GM13976 (cell line): ENCODE measurements at regions not wholly inside any gene's neighbourhood (a gene's known extent, or its start where the extent isn't known, plus 50 kb on each side); places are given as distances from the start of the nearest gene placed in this dataset.

Experiments
- DNase-seq: peaks from one replicate; pipeline ENCODE4 v3.0.0; 2012; ENCODE audit warnings: low spot score
- in situ Hi-C: fragments of 300-500 bp; cut with MboI; formaldehyde crosslinking; loops from one replicate; pipeline ENCODE4 v1.12.0; 2022; ENCODE audit warnings: low sequenced_read_pairs, mixed read lengths, inconsistent platforms; ENCODE audit not compliant: unreplicated experiment
- TF ChIP-seq, protein P1 (sequence below): IDR thresholded peaks from 2 replicates; pipeline ENCODE4 v1.5.1; 2012; ENCODE audit warnings: borderline replicate concordance, mild to moderate bottlenecking; ENCODE audit not compliant: insufficient read depth; ENCODE audit errors: extremely low read depth, missing control alignments, control extremely low read depth

- in situ Hi-C loops, result no loop called here
- no peak for DNase-seq
- TF ChIP-seq, protein P1, sequence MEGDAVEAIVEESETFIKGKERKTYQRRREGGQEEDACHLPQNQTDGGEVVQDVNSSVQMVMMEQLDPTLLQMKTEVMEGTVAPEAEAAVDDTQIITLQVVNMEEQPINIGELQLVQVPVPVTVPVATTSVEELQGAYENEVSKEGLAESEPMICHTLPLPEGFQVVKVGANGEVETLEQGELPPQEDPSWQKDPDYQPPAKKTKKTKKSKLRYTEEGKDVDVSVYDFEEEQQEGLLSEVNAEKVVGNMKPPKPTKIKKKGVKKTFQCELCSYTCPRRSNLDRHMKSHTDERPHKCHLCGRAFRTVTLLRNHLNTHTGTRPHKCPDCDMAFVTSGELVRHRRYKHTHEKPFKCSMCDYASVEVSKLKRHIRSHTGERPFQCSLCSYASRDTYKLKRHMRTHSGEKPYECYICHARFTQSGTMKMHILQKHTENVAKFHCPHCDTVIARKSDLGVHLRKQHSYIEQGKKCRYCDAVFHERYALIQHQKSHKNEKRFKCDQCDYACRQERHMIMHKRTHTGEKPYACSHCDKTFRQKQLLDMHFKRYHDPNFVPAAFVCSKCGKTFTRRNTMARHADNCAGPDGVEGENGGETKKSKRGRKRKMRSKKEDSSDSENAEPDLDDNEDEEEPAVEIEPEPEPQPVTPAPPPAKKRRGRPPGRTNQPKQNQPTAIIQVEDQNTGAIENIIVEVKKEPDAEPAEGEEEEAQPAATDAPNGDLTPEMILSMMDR, result no peak
These were observed 368.4 kb downstream of the IRX2 start for GRCh38 chr5:2382776-2383697.

DNA sequence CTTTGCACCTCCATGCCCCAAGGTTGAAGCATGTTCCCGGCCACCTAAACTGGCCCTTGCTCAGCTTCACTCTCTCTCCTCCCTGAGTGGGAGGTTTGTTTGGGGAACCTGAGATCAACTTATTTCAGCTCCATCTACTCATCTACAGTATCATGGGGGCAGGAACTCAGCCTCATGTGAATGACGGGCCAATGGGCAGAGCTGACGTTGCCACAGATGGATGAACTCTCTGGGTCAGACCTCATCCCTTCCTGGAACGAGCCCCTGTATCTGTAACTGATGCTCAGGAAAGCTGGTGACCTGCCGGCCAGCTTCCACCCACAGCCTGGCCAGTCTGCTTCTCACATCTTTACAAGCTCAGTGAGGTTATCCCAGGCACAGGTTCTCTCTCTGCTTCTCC, 369.6 kb downstream of the IRX2 start:
- TF ChIP-seq, protein P1, result no peak
- in situ Hi-C loops, result no loop called here
- DNase-seq, result no peak

DNA sequence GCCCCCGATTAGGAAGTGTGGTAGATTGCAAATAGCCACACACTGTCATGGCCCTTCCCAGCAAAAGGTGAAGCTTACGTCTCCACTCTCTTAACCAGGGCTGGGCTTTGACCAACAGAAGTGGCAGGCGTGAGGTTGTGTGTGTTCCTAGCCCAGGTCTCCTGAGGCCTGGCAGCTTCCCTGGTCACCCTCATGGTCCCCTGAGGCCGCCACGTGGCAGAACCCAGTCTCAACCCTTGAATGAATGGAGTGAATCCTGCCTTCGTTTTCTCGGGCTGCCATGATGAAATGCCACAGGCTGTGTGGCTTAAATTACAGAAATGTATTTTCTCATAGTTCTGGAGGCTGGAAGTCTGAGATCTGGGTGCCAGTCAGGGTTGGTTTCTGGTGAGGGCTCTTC, 370.4 kb downstream of the IRX2 start:
- DNase-seq, result no peak
- TF ChIP-seq, protein P1, result no peak
- in situ Hi-C loops, result no loop called here

- DNase-seq, result no peak
- in situ Hi-C loops, result no loop called here
- TF ChIP-seq, protein P1, result no peak
These were observed 372.5 kb downstream of the IRX2 start for GRCh38 chr5:2378976-2379375.

DNA sequence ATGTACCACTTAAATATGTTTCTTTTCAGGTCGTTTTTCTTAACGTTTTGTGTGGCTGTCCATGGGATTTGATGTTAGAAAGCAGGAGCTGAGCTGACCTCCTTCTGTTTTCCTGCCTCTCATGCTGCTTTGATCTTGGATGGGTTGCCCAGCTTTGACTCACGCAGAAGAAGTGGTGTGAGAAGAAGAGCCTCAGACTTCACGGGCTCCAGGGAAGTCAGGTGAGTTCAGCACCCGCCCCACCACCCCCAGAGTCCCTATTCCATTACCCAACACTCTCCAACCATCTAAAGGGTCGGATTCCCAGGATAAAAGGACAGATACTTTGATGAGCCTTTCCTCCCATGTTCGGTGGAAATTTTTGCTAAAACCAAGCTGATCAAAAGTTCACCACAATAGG, 373.4 kb downstream of the IRX2 start:
- TF ChIP-seq, protein P1, result no peak
- no peak for DNase-seq
- in situ Hi-C loops, result no loop called here

DNA sequence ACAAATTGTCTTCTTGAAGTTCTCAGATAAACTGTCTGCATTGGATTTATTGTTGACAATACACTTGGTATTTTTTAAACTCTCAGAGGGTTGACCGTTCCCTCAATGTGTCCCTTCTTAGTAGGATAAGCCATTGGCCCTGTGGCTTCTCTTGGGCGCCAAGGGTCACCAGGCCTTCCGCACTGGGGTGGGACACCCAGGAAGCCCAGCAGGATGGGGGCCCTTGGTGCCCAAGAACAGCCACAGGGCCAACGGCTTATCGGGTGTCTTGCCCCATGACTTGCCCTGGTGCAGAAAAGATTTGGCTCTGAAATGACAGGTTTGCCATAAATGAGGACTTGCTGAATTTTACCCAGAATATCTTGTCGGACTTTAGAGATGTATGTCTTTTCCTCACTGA, 375.0 kb downstream of the IRX2 start:
- DNase-seq, result no peak
- in situ Hi-C loops, result no loop called here
- TF ChIP-seq, protein P1, result no peak
